ENCODE measurements at regions not wholly inside any gene's neighbourhood (a gene's known extent, or its start where the extent isn't known, plus 50 kb on each side); places are given as distances from the start of the nearest gene placed in this dataset.

GRCh38 chr11:11076276-11076675, 218.4 kb upstream of the ZBED5 start:
- DNase-seq: no peak

DNA sequence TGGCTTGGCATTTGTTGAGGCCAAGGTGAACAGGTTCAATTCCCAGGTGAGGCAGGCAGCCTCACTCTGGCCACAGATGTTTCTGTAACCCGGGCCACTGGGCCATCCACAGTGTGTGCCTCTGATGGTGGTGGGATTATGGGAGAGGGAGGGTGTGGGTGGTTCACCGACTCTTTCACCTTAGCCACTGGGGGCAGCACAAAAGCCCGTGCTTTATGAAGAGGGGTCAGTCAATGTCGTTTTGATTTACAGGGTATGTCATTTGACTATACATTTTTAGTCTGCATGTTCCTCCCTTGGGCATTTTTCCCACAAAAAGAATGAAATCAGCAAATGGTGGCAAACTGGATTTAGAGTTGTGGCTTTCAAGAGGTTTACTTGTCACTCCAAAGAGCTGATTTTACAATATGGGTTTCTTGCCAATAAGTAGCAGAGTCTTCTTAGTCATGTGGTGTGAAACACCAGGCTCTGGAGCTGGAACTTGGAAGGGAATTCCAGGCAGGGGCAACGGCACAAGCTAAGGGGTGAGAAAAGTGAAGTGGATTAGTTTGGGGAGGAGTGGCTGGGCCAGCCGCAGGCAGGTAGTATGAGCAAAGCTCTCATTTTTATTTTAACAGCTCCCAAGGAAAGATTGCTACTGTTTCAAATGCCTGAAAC, 217.8 kb upstream of the ZBED5 start:
- no peak for DNase-seq

DNA sequence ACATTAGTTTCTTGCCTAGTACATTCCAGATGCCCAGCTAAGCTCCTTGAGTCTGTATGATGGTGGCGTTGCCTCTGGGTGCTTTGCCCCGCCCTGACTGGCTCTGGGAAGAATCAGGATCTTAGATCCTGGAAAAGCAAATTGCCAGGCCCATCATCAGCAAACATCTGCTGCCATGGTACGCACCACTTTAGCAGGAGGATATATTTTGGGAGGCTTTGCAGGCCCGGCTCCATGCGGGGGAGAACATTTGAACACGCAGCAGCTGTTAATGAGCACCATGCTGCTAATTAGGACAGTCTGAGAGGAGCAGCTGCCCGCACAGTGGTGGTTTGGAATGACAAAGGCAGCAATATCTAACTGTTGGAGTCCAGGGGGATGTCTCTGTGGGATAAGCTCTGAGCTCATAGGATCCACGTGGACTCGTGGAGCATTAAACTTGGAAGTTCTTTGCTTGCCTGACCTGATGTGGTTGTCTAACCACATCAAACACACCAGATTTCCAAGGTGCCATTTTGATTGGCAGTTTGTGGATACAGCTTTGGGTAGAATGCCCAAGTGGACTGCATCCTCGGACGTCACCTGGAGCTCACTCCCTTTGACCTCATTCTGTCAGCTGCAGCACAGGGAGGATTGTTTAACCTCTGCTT, 217.0 kb upstream of the ZBED5 start:
- DNase-seq: no peak

- DNase-seq: no peak
Observed at GRCh38 chr11:11073996-11074395, 216.1 kb upstream of the ZBED5 start.

GRCh38 chr11:11072067-11072466, 214.2 kb upstream of the ZBED5 start:
- DNase-seq: no peak

- DNase-seq: no peak
Observed at GRCh38 chr11:11071486-11071885, 213.6 kb upstream of the ZBED5 start.

DNA sequence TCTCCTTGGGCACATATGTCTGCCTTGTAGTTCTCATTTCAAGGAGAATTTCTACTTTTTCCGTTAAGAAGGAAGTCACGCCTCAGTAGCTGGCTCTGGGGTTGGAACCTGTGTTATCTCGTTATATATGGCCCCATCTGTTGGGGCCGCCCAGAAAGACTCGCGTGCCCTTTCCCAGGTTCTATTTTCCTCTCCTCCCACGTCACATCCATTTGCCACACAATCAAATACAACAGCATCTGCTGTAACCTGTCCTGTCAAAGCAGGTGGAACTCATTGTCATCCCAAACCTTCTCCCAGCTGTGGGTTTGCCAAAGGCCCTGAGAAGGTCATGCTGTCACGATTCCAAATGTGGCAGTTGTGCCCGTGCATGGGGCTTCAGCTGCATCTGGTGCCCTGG, 213.1 kb upstream of the ZBED5 start:
- DNase-seq: no peak

DNA sequence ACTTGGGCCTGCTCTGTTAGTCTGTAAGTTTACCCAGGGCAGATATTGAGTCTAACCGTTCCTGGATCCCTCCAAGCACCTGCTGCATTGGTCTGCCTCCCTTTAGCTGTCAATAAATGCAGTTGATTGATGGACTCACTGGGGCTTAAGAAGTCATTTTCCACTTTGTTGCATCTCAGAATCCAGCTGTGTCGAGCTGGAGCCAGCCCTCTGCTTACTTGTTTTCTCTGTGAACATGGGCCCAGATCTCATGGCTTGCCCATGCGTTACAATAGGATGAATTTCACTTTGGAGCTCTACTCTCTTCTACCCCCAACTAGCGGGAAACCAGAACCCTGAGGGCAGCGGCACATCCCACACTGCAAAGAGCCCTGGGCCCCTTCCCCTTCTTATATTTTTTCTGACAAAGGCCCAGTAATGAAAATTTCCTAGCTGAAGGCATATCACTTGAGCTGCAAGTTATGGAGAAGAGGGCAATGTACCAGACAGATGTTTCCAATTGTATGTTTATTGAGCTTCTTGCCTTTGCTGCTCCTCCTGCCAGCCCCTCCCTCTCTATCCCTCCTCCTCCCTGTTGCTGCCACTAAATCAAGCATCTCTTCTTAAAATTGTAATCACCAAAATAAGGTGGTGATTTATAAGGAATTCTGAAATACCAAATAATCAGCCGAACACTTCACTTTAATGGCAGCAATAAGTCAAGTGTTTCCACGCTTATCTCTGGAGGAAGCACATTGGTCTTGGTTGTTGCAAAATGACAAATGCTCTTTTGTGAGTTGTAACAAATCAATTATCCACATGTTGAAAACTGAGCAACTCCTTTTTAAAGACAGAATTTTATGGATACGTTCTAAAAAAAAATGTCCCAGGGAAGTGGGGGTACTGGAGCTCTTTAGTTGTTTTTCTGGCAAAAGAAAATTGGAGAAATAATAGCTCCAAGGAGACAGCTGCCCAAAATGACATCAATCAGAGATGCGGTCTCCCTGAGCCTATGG, 212.3 kb upstream of the ZBED5 start:
- DNase-seq: no peak

- no peak for DNase-seq
Observed at GRCh38 chr11:11068113-11068512, 210.3 kb upstream of the ZBED5 start.

DNA sequence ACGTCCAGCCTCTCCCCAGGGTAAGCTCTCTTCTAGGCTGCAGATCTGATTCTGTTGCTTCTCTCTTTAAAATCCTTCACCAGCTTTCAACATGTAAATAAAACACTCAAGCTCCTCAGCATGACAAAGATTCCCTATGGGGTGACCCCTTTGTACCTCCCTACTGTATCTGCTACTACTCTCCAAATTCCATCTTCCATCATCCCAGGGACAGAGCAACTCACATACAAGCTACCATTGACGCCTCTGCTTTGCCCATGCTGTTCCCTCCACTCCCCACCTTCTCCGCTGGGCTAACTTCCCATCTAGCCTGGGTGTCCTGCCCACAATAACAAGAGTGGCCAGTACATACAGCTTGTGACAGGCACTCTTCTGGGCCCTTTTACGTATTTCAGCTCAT, 207.5 kb upstream of the ZBED5 start:
- DNase-seq: no peak

DNA sequence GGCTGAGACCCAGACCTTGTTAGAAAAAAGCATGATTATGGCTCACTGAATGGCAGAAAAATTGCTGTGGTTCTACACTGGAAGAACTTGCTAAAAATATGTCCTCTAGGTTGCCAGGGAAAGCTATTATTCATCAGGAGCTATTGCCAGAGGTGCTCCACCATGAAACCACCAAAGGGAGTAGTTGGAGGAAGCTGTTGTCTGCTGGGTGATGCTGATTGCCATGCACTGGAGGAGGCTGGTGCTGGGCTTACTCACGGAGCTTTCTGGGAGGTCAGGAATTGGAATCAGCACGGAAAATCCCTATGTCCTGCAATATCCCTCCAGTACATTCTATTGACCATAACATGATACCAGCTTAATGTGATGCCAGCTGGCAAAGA, 199.6 kb upstream of the ZBED5 start:
- no peak for DNase-seq

DNA sequence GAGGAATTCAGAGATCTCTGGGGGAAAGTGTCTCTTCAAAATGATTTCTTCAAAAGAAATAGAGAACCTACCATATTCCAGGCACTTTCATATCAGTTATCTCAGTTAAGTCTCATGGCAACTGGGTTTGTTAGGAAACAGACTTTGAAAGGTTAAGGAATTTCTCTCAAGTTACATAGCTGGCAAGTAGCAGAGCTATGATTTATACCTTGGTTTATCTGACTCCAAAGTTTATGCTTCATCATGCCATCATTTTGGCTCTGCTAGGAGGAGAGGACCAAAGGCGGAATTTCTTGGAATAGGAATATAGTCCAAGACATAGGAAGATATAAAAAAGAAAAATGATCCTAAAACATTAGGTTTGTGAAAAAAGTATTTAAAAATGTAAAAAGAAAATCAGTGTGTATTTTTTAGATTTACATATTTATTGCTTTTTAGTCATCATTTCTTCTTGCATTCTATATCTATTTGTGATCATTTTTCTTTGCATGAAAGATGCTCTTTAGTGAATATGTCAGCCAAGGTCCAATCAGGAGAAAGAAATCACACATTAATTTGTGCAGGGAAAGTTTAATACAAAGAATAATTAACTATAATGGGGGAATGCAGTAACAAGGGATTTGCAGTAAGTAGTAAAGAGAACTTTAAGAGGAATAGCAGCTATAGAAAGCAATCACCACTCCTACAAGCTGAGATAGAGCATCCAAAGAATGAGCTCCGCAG, 199.1 kb upstream of the ZBED5 start:
- DNase-seq: no peak

- DNase-seq: no peak
Observed at GRCh38 chr11:11056316-11056715, 198.5 kb upstream of the ZBED5 start.

DNA sequence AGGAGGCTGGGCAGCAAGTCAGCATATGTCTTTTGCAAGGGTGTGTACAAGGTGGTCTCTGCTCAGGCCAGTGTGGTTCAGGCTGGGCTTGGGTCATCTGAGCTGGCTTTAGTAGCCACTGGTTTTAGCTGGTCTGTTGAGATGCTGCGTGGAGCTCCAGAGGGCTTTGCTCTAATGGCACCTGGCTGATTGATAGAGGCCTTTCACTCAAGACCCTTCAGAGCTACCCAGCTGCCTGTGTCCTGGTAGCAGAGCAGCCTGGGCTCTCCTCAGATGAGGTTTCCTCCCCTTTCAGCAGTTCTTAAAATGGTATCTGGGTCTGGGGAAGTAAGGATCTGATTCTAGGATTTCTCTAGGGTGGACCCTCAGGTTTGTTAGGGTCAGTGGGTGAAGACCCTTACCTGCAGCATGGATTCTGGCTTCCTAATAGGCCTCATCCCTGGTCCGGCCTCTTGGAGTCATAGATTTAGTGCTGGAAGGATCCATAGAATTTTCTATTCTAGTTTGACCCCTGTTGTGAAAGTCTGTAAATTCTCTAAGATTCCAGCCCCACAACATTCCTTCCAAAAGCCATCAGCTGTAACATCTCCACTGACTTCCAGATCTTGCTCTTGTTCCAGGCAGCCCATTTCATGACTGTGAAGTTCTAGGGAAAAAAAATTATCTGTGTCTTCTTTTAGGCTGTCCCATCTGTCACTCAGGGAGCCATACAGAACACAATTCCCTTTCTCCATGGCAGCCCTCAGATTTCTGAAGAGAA, 190.2 kb upstream of the ZBED5 start:
- no peak for DNase-seq

GRCh38 chr11:11046781-11047180, 188.9 kb upstream of the ZBED5 start:
- DNase-seq: no peak

DNA sequence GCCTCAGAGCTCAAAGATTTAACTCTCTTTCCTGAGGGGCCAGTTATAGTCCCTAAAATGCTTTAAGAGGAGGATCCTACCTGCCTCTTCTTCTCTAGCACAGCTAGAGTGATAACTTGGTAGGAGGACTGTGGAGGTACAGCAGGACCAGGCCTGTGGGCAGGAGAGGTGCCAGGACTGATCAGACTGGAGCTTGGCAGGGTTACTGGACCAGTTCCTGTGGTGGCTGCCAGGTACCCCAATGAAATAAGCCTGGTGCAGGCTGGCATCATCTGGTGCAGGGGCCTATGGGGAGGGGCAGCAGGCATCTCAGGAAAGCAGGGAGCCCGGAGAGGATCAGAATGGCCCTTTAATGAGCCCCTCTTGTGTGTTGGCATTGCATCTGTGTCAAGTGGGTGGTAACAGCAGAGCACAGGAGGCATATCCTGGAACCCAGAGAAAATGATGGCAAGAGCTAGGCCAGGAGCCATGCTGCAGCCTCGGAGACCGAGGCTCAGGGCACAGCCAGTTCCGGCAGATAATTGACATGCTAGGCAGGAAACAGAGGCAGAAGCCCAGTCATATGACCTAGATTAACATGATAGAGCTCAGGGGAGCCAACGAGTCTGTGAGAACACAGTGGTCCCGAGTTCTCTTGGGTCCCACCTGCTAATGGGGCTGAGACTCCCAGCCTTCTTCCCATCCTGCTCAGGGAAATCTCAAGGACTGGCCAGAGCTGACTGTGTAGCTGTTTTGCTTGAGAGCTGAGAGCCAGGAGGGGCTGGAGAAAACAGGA, 187.5 kb upstream of the ZBED5 start:
- DNase-seq: no peak

DNA sequence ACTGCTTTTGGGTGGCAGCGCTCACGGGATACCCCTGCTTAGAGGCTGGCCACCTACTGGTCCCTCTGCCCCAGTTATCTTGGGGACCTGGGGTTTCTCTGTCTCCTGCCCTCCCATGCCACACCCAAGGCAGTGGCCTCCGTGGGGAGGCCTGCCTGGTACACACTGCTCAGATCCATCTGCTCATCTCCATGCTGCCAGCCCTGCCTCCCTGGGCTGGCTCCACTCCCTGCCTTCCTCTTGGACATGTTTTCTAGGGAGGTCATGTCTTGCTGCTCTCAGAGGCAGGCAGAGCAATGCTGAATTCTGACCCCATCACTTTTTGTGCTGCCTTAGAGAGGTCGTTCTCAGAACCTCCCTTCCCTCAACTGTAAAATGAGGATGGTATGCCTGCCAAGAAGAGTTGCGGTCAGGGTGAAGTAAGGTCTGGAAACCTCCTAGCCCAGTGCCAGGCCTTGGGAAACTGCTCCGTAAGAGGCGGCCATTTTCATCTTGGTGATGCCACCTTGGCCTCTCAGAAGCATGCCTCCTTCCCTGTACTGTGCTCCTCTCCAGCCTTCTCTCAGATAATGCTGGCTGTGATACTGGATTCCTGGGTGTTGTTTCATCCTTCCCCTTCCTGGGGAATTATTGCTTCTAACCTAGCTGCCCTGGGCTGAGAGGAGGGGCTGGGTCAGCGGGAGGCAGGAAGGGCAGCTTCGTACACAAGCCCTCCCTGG, 186.4 kb upstream of the ZBED5 start:
- no peak for DNase-seq

DNA sequence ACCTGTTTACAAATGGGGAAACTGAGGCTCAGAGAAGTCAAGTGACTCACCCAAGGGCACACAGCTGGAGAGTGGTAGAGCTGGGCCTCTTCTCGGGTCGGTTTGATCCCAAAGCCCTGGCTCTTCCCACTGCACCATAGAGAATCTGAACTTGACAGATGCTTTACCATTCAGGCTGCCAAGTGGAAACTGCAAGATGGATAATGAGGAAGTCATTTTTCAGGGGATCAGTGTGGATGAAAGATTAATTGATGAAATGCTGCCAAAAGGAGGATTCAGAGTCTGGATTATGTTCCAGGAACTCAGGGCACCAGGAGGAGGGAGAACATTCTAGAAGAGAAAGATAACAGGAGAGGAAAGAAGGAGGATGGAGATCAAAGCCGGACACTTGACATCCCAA, 185.9 kb upstream of the ZBED5 start:
- no peak for DNase-seq

DNA sequence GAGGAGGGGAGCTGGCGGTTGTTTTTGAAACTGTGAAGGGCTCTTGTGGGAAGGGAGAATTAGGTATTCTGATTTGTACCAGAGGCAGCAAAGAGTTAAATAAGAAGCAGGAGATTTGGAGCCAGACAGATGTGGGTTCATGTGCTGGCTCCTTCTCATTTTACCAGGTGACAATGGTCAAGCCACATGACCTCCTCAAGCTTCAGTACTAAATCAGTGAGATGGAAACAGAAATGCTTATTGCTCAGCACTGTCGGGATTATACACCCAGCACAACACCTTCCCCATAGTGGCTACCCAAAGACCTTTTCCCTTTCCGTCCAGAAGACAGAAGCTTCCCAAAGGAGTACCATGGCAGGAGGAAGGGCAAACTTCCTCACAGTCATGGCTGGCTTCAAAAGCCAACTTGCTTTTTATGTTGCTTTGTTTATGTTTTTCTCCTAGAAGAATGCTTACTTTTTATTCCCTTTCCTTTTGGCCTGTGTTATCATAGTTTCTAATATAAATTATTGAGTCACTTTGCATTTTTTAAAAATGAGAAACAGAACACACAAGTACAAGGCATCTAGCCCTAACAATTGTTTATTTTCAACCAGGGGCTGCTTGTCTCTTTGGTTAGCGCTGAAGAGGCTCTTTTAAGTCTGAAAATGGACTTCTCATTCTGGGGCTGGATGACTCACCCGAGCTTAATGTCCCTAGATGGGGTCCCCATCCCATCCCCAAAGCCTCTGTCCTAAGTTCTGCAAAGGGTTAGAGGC, 181.5 kb upstream of the ZBED5 start:
- DNase-seq: no peak

DNA sequence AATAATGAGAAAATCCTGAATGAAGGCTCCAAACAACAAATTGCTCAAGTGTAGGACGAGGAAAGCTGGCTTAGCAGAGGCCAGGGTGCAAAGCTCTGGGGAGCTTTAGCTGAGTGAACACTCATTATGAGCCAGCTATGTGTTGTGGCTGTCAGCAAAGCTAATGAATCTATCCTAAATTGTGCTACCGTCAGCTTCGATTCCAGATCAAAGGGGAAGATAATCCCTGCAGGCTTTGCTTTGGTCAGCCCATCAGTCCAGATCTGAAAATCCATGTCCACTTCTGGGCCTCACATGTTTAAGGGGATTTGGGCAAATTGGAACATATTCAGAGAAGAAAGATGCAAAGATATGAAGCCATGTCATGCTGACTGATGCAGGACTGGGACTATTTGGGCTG, 180.9 kb upstream of the ZBED5 start:
- DNase-seq: no peak

All from CD4-positive, alpha-beta T cell treated with Interleukin-17A for 1 hour (primary cell).